NCI-H1105 treated with DMSO at 0.1 percent for 48 hours (cell line): ENCODE measurements at regions not wholly inside any gene's neighbourhood (a gene's known extent, or its start where the extent isn't known, plus 50 kb on each side); places are given as distances from the start of the nearest gene placed in this dataset.

Source experiments
- DNase-seq: peaks from one replicate; lab custom pipeline; 2025; lab: John Stamatoyannopoulos, UW

GRCh38 chr5:2532809-2533208 lies 218.7 kb downstream of the IRX2 start:
- DNase-seq, result no peak

DNA sequence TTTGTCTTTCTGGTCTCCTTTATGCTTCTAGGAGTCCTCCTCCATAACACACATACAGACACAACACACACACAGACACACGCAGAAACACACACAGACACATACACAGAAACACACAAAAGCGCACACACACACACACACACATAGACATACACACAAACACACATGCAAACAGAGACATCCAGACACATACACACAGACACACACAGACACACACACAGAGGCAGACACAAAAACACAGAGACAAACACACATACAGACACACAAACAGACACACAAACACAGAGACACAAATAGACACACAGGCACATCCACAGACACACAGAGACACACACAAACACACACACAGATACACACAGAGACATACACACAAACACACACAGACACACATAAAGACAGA lies 220.2 kb downstream of the IRX2 start:
- DNase-seq, result no peak

GRCh38 chr5:2530609-2531008 lies 220.9 kb downstream of the IRX2 start:
- DNase-seq, result no peak

DNA sequence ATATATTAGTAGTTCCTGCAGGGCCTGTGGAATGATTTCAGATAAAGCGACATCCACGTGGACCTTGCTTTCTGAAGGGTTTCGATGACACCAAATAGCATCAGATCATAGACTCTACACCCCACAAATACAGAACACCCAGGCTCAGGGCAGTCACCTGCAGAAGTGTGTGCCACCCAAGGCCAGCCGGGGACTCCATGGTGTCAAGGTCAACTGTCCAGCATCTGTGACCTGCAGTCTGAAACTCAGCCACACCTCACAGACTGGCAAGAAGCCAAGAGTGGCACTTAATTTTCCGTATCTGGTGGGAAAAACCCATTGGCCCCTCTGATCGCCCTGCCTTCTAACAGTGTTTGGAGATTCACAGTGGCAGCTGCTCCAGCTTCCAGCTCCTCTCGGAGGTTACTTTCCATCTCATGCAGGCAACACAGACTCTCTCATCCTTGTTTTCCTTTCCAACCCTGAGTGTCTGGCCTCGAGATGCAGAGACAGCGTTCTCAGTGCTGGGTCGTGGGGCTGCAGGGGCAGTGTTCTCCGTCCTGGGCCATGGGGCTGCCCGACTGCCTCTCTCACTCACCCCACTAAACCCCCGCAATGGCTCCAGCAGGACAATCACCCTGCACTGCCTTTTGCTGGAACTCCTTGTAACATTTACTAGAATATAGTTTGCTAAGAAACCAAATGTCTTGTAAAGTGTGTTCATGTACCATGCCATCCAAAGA lies 221.9 kb downstream of the IRX2 start:
- DNase-seq, result no peak

DNA sequence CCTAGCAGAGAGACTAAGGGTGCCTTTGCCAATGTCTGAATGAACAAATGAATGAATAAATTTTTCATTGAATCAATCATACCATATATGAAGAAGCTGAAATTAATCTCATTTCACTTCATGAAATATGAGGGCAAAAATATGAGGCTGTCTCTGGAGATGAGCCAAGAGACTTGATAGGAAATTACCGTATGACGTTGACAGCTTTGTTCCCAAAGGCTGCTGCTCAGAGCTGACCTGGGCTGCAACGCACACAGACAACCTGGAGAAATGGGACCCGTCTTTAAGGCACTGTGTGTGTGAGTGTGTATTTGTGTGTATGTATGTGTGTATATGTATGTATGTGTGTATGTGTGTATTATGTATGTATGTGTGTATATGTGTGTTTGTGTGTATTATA lies 226.1 kb downstream of the IRX2 start:
- no peak for DNase-seq

GRCh38 chr5:2524620-2525019 lies 226.9 kb downstream of the IRX2 start:
- DNase-seq, result no peak

GRCh38 chr5:2523180-2523579 lies 228.3 kb downstream of the IRX2 start:
- no peak for DNase-seq

GRCh38 chr5:2522372-2522771 lies 229.1 kb downstream of the IRX2 start:
- no peak for DNase-seq

DNA sequence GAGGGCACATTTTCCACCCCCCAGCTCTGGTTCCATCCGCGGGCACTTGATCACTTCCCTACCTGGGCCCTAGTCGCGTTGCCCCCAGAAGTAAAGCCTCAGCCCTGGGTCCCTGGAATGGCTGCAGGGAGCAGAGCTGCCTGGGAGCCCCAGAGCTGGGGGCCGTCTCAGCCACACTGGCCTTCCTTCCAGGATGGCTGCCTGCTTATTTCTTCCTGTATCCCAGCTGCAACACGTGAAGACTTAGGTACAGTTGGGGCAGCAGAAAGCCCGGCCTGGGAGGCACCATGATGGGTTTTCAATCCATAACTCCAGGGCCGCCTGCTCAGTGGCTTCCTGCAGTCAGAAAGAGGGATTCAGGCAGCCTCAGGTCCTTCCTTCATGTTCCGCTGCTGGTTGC lies 232.3 kb downstream of the IRX2 start:
- DNase-seq, result no peak

DNA sequence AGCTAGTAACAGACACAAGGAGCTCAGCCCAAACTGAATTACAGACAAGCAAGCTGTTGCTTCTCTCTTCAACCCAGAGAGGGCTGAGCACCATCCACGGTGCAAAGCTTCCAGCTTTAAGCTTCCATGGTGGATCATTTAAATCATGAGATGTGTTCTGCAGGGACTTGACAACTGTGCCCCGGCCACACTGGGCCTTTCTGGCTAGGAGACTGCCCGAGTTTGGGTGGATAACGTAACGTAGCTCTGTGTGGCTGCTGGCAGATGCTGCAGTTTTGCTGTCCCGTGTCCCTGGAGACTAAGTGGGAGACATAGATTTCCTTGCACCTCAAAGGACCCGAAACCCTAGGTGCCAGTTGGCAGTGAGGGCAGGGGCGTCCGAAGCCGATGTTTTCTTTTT lies 234.0 kb downstream of the IRX2 start:
- no peak for DNase-seq

- DNase-seq, result no peak
Observed at GRCh38 chr5:2515180-2515764, 236.2 kb downstream of the IRX2 start.

- no peak for DNase-seq
Observed at GRCh38 chr5:2514484-2514883, 237.0 kb downstream of the IRX2 start.

GRCh38 chr5:2511706-2512105 lies 239.8 kb downstream of the IRX2 start:
- no peak for DNase-seq

GRCh38 chr5:2511126-2511525 lies 240.4 kb downstream of the IRX2 start:
- DNase-seq, result no peak

DNA sequence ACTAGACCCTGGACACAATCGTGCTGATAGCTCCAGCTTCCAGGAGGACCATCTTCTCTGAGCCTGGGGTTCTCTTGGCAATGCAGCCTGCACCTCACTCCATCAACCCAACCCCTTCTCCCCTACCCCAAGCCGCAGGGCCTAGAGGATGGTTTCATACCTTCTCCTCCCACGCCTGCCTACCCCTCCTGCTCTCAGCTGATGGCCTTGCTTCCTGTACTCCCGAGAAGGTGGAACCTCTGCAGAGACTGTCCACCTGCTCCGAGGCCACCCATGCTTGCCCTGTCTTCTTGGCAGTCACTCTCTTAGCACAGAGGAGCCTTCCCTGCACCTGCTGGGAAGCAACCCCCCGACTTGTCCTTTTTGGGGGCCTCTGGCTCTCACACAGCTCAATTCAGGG lies 241.9 kb downstream of the IRX2 start:
- no peak for DNase-seq

DNA sequence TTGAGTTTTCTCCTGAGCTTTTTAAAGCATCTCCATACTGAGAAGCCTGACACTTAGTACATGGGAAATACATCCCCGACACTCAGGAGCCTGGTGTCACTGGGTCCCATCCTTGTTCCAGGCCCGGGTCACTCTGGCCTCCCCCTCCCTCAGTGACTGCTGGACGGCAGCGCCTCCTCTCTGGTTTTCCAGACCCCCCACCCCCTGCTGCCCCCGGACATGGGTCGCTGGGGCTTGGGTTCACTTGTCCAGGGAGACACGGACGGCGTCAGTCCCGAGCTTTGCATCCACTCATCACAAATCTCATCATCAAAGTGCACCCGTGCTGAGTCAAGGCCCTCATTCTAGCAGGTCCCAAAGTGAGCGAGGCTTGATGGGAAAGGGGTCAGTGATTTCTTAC lies 243.0 kb downstream of the IRX2 start:
- no peak for DNase-seq

DNA sequence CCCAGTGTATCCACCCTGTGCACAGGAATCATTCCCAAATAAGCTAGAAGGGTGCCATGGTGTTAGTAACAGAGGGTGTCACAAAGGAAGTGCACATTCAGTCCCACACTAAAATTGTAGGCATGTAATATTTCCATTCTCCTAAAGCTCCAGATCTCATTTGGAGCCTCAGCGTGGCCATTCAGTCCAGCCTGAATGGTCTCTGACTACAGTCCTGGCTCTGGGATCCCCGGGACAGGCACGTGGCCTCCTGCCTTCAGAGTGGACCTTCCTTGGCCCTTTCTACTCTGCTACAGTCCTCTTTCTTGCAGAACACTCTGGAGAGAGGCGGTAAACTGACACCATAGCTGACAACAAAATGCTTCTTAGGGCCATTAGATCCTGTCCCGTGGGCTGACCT lies 243.9 kb downstream of the IRX2 start:
- no peak for DNase-seq

GRCh38 chr5:2506603-2507002 lies 244.9 kb downstream of the IRX2 start:
- DNase-seq, result no peak

GRCh38 chr5:2505217-2505616 lies 246.3 kb downstream of the IRX2 start:
- no peak for DNase-seq

- no peak for DNase-seq
Observed at GRCh38 chr5:2502970-2503594, 248.4 kb downstream of the IRX2 start.

- DNase-seq, result no peak
Observed at GRCh38 chr5:2499917-2500316, 251.6 kb downstream of the IRX2 start.

DNA sequence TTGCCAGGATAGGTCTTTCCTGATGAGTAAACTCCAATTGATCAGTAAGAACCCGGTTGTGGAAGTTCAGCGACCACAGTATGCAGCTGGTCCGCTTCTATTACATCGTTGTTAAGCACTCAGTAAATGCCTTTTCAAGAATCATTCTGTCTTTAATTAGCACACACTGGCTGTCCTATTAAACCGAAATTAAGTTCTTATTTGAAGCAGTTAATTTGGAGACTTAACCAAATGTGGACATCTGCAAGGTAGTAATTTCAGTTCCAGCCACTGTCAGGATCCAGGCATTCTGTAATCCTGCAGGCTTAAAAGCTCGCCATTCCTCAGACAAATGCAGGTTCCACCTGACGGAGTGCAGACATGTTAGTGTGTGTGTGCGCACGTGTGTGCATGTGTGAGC lies 254.6 kb downstream of the IRX2 start:
- DNase-seq, result no peak

GRCh38 chr5:2496126-2496525 lies 255.4 kb downstream of the IRX2 start:
- DNase-seq, result no peak

DNA sequence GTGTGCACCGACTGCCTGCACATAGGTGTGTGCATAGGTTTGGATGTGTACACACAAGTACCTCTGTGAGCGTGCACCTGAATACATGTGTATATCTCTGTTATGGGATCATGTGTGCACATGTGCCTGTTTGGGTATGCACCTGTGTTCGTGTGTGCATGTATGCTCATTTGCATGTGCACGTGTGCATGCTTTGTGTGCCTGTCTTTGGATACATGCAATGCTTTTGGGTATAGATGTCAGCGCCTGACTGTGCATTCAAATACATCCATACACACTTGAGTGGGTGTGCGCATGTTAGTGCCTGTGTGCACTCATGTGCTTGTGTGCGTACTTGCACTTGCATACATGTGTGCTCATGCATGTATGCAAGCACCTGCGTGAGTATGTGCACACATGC lies 258.1 kb downstream of the IRX2 start:
- no peak for DNase-seq
